CD8-positive, alpha-beta memory T cell (primary cell): ENCODE measurements at regions not wholly inside any gene's neighbourhood (a gene's known extent, or its start where the extent isn't known, plus 50 kb on each side); places are given as distances from the start of the nearest gene placed in this dataset.

ENCODE experiments used
- CTCF ChIA-PET: fragments of 350-600 bp; sonication (Branson Sonifier 250); formaldehyde crosslinking; loops from one replicate; lab custom pipeline; 2021; ENCODE audit warnings: antibody characterized with exemption; lab: Charles Lee
- POLR2A ChIA-PET: fragments of 350-600 bp; sonication (Branson Sonifier 250); formaldehyde crosslinking; loops from one replicate; lab custom pipeline; 2021; ENCODE audit warnings: antibody characterized with exemption; lab: Charles Lee
- DNase-seq, 5 donors: peaks; one replicate each; pipeline versions ENCODE4 v3.0.0 to v3.0.0-alpha.2; 2020 to 2022; ENCODE audit warnings: mixed read lengths in 1 of 5
- H3K27ac ChIP-seq: one replicate; pipeline ENCODE4 v1.7.0; 2013; ENCODE audit warnings: low read depth, mild to moderate bottlenecking, low read length, moderate library complexity
- H3K27me3 ChIP-seq: 2 replicates; pipeline ENCODE4 v1.7.0; 2013; ENCODE audit warnings: low read length, mild to moderate bottlenecking; ENCODE audit not compliant: insufficient read depth, poor library complexity, severe bottlenecking
- H3K36me3 ChIP-seq: 2 replicates; pipeline ENCODE4 v1.7.0; 2013; ENCODE audit warnings: mild to moderate bottlenecking, low read length, moderate library complexity; ENCODE audit not compliant: insufficient read depth
- H3K4me1 ChIP-seq: 2 replicates; pipeline ENCODE4 v1.7.0; 2013; ENCODE audit warnings: mild to moderate bottlenecking, low read length, moderate library complexity; ENCODE audit not compliant: insufficient read depth
- H3K4me3 ChIP-seq: 2 replicates; pipeline ENCODE4 v1.7.0; 2013; ENCODE audit warnings: mild to moderate bottlenecking, low read length
- H3K9me3 ChIP-seq: 2 replicates; pipeline ENCODE4 v1.7.0; 2013; ENCODE audit warnings: mild to moderate bottlenecking, low read length
- H3K27ac Mint-ChIP-seq, 8 donors: one replicate each; pipeline ENCODE4 v1.8.0; 2020 to 2021; ENCODE audit warnings: mixed read lengths in 8 of 8, mild to moderate bottlenecking in 6 of 8, inconsistent platforms in 3 of 8, moderate library complexity in 3 of 8
- H3K27me3 Mint-ChIP-seq, 2 donors: one replicate each; pipeline ENCODE4 v1.8.0; 2020 to 2021; ENCODE audit warnings: mixed read lengths in 2 of 2, mild to moderate bottlenecking in 1 of 2, moderate library complexity in 1 of 2
- H3K36me3 Mint-ChIP-seq, 3 donors: one replicate each; pipeline ENCODE4 v1.8.0; 2020 to 2021; ENCODE audit warnings: mixed read lengths in 3 of 3, inconsistent platforms in 1 of 3, mild to moderate bottlenecking in 1 of 3
- H3K4me1 Mint-ChIP-seq, 3 donors: one replicate each; pipeline ENCODE4 v1.8.0; 2020 to 2021; ENCODE audit warnings: mixed read lengths in 3 of 3, inconsistent platforms in 1 of 3, mild to moderate bottlenecking in 1 of 3
- H3K4me3 Mint-ChIP-seq, 7 donors: one replicate each; pipeline ENCODE4 v1.8.0; 2020 to 2021; ENCODE audit warnings: mixed read lengths in 7 of 7, mild to moderate bottlenecking in 6 of 7, moderate library complexity in 4 of 7, inconsistent platforms in 2 of 7
- H3K9me3 Mint-ChIP-seq, 5 donors: one replicate each; pipeline ENCODE4 v1.8.0; 2020 to 2022; ENCODE audit warnings: mixed read lengths in 5 of 5, mild to moderate bottlenecking in 3 of 5, moderate library complexity in 2 of 5, inconsistent platforms in 1 of 5

- H3K27ac ChIP-seq, result no peak overlapping the region
- DNase-seq, result no peak
- no peaks in the 10 kb centered on the region for H3K36me3 ChIP-seq
- no peaks in the 10 kb centered on the region for H3K27me3 Mint-ChIP-seq
- no peak overlapping the region for H3K4me3 Mint-ChIP-seq
- H3K9me3 ChIP-seq, result peaks cover 6% of the 10 kb centered on the region
- peaks cover 5 to 15% (median 9%) of the 10 kb centered on the region in 5 donors for H3K9me3 Mint-ChIP-seq
- no peak overlapping the region for H3K4me3 ChIP-seq
- no peak overlapping the region for H3K27ac Mint-ChIP-seq
- H3K27me3 ChIP-seq, result no peaks in the 10 kb centered on the region
- H3K4me1 ChIP-seq, result no peaks in the 10 kb centered on the region
- no peaks in the 10 kb centered on the region for H3K36me3 Mint-ChIP-seq
- ChIA-PET POLR2A (no interaction called here), CTCF (no interaction called here)
- no peaks in the 10 kb centered on the region for H3K4me1 Mint-ChIP-seq
Observed at GRCh38 chr11:80778432-80778831, 1337.6 kb upstream of the TENM4 start.

GRCh38 chr11:80773919-80774318 lies 1333.1 kb upstream of the TENM4 start:
- Histone ChIP-seq H3K4me1 (no peaks in the 10 kb centered on the region), H3K27ac (no peak overlapping the region), H3K4me3 (no peak overlapping the region), H3K36me3 (no peaks in the 10 kb centered on the region), H3K27me3 (no peaks in the 10 kb centered on the region), H3K9me3 (no peaks in the 10 kb centered on the region)
- CTCF ChIA-PET, result no interaction called here
- H3K9me3 Mint-ChIP-seq, result peaks cover 5 to 19% (median 14%) of the 10 kb centered on the region in 5 donors
- DNase-seq, result no peak
- peaks cover 0 to 1% of the 10 kb centered on the region in 2 donors for H3K27me3 Mint-ChIP-seq
- no peak overlapping the region for H3K4me3 Mint-ChIP-seq
- POLR2A ChIA-PET, result no interaction called here
- H3K27ac Mint-ChIP-seq, result no peak overlapping the region
- no peaks in the 10 kb centered on the region for H3K4me1 Mint-ChIP-seq
- H3K36me3 Mint-ChIP-seq, result no peaks in the 10 kb centered on the region

DNA sequence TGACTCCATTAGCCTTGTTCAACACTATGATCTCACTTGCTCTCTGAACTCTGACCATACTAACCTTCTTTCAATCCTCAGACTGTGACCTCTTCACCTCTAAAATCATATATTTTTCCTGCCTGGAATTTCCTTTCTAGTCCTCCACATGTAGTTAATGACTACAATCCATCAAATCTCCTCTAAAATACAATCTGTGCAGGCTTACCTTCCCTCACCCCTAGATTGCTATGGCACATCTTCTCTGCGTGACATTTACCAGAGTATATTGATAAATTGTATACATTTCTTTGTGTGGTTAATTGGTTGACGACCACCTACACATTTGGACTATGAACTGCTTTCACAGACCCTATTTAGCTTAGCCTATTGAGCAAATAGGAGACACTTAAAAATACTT lies 1330.2 kb upstream of the TENM4 start:
- Mint-ChIP-seq H3K27ac (no peak overlapping the region), H3K36me3 (no peaks in the 10 kb centered on the region), H3K4me3 (no peak overlapping the region), H3K9me3 (peaks cover 5 to 21% (median 19%) of the 10 kb centered on the region in 5 donors), H3K27me3 (peaks cover 0 to 1% of the 10 kb centered on the region in 2 donors), H3K4me1 (no peaks in the 10 kb centered on the region)
- Histone ChIP-seq H3K4me3 (no peak overlapping the region), H3K27ac (no peak overlapping the region), H3K4me1 (no peaks in the 10 kb centered on the region), H3K9me3 (no peaks in the 10 kb centered on the region), H3K27me3 (no peaks in the 10 kb centered on the region), H3K36me3 (no peaks in the 10 kb centered on the region)
- ChIA-PET CTCF (no interaction called here), POLR2A (no interaction called here)
- no peak for DNase-seq

- Histone ChIP-seq H3K4me3 (no peak overlapping the region), H3K27me3 (no peaks in the 10 kb centered on the region), H3K36me3 (no peaks in the 10 kb centered on the region), H3K27ac (no peak overlapping the region), H3K4me1 (no peaks in the 10 kb centered on the region), H3K9me3 (no peaks in the 10 kb centered on the region)
- POLR2A ChIA-PET, result no interaction called here
- H3K36me3 Mint-ChIP-seq, result no peaks in the 10 kb centered on the region
- H3K4me1 Mint-ChIP-seq, result no peaks in the 10 kb centered on the region
- H3K4me3 Mint-ChIP-seq, result no peak overlapping the region
- H3K27ac Mint-ChIP-seq, result no peak overlapping the region
- no peaks in the 10 kb centered on the region for H3K27me3 Mint-ChIP-seq
- CTCF ChIA-PET, result no interaction called here
- peaks cover 0 to 25% (median 12%) of the 10 kb centered on the region in 5 donors for H3K9me3 Mint-ChIP-seq
- DNase-seq, result no peak
Observed at GRCh38 chr11:80758787-80759186, 1318.0 kb upstream of the TENM4 start.

- no peaks in the 10 kb centered on the region for H3K9me3 ChIP-seq
- Mint-ChIP-seq H3K9me3 (peaks cover 1 to 11% (median 3%) of the 10 kb centered on the region in 5 donors), H3K27me3 (peaks cover 0 to 2% of the 10 kb centered on the region in 2 donors), H3K4me3 (no peak overlapping the region), H3K4me1 (no peaks in the 10 kb centered on the region), H3K27ac (no peak overlapping the region), H3K36me3 (no peaks in the 10 kb centered on the region)
- ChIA-PET POLR2A (no interaction called here), CTCF (no interaction called here)
- no peaks in the 10 kb centered on the region for H3K27me3 ChIP-seq
- H3K36me3 ChIP-seq, result no peaks in the 10 kb centered on the region
- H3K4me3 ChIP-seq, result no peak overlapping the region
- H3K4me1 ChIP-seq, result no peaks in the 10 kb centered on the region
- no peak overlapping the region for H3K27ac ChIP-seq
- no peak for DNase-seq
Observed at GRCh38 chr11:80748207-80748925, 1307.5 kb upstream of the TENM4 start.

DNA sequence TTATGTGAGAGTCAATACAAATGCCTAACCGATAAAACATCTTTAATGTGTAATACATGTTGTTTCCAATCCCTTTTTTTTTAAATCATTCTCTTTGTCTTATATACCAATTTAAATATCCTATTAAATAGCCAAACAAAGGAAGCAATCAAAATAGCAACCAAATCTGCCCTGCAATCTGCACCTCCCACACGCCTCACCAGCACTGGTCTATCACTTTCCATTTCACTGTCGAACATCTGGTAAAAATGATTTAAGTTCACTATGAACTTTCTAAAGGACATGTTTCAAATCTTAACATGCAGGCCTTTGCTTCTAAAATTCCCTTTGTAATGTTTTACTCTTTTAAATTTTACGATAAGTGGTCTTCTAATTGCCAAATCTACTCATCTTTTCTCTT lies 1305.5 kb upstream of the TENM4 start:
- H3K4me3 ChIP-seq, result no peak overlapping the region
- DNase-seq, result no peak
- ChIA-PET POLR2A (no interaction called here), CTCF (no interaction called here)
- H3K27ac ChIP-seq, result no peak overlapping the region
- no peaks in the 10 kb centered on the region for H3K4me1 Mint-ChIP-seq
- H3K27ac Mint-ChIP-seq, result no peak overlapping the region
- H3K36me3 ChIP-seq, result no peaks in the 10 kb centered on the region
- H3K4me1 ChIP-seq, result no peaks in the 10 kb centered on the region
- H3K36me3 Mint-ChIP-seq, result no peaks in the 10 kb centered on the region
- peaks cover 1 to 20% (median 3%) of the 10 kb centered on the region in 5 donors for H3K9me3 Mint-ChIP-seq
- H3K9me3 ChIP-seq, result no peaks in the 10 kb centered on the region
- no peak overlapping the region for H3K4me3 Mint-ChIP-seq
- peaks cover 0 to 2% of the 10 kb centered on the region in 2 donors for H3K27me3 Mint-ChIP-seq
- no peaks in the 10 kb centered on the region for H3K27me3 ChIP-seq

DNA sequence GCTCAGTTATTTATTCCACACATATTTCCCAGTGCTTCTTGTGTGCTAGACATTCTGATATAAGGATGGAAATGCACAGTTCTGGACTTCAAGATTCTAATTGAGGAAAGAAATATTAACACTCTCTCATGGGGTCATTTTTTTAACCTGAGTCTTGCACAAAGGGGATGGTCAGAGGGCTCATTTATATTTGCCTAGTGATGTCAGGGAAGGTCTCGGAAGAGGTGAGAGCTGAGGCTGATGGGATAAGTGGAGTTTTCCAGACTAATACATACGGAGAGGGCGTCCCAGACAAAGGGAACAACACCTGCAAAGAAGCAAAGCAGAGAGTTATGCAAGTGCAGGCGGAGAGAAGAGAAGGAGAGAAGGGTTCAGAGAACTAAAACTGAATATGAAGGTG lies 1304.6 kb upstream of the TENM4 start:
- CTCF ChIA-PET, result no interaction called here
- no peak overlapping the region for H3K27ac Mint-ChIP-seq
- peaks cover 3 to 26% (median 7%) of the 10 kb centered on the region in 5 donors for H3K9me3 Mint-ChIP-seq
- H3K27me3 Mint-ChIP-seq, result peaks cover 0 to 2% of the 10 kb centered on the region in 2 donors
- Histone ChIP-seq H3K4me3 (no peak overlapping the region), H3K36me3 (no peaks in the 10 kb centered on the region), H3K9me3 (no peaks in the 10 kb centered on the region), H3K4me1 (no peaks in the 10 kb centered on the region), H3K27ac (no peak overlapping the region), H3K27me3 (no peaks in the 10 kb centered on the region)
- POLR2A ChIA-PET, result no interaction called here
- DNase-seq, result no peak
- H3K36me3 Mint-ChIP-seq, result no peaks in the 10 kb centered on the region
- H3K4me1 Mint-ChIP-seq, result no peaks in the 10 kb centered on the region
- H3K4me3 Mint-ChIP-seq, result no peak overlapping the region

- no peak overlapping the region for H3K27ac ChIP-seq
- H3K36me3 ChIP-seq, result no peaks in the 10 kb centered on the region
- CTCF ChIA-PET, result no interaction called here
- no peaks in the 10 kb centered on the region for H3K27me3 Mint-ChIP-seq
- no peak overlapping the region for H3K27ac Mint-ChIP-seq
- no peaks in the 10 kb centered on the region for H3K9me3 ChIP-seq
- no peak overlapping the region for H3K4me3 ChIP-seq
- H3K36me3 Mint-ChIP-seq, result no peaks in the 10 kb centered on the region
- POLR2A ChIA-PET, result no interaction called here
- DNase-seq, result no peak
- no peak overlapping the region for H3K4me3 Mint-ChIP-seq
- H3K4me1 Mint-ChIP-seq, result no peaks in the 10 kb centered on the region
- peaks cover 2 to 19% (median 15%) of the 10 kb centered on the region in 5 donors for H3K9me3 Mint-ChIP-seq
- H3K4me1 ChIP-seq, result no peaks in the 10 kb centered on the region
- no peaks in the 10 kb centered on the region for H3K27me3 ChIP-seq
Observed at GRCh38 chr11:80733790-80734189, 1293.0 kb upstream of the TENM4 start.
